ENCODE measurements at regions not wholly inside any gene's neighbourhood (a gene's known extent, or its start where the extent isn't known, plus 50 kb on each side); places are given as distances from the start of the nearest gene placed in this dataset.

- TF ChIP-seq POLR2A (IDR thresholded peaks at IDR 0.05), result no peak
- no peak for TF ChIP-seq CTCF (IDR thresholded peaks at IDR 0.05)
Observed at GRCh38 chr4:175229154-175229553, 311.0 kb downstream of the ADAM29 start.

Measured in testis (tissue), 2 donors.